IPS-11a (cell line): ENCODE measurements at regions not wholly inside any gene's neighbourhood (a gene's known extent, or its start where the extent isn't known, plus 50 kb on each side); places are given as distances from the start of the nearest gene placed in this dataset.
"Not testable (repeated sequence)": the region's sequence is repeated elsewhere in the genome, so short reads cannot be mapped to it uniquely, and the experiment has no call there.

ENCODE experiments used
- H3K4me3 ChIP-seq: one replicate; pipeline ENCODE4 v1.5.1; 2013; ENCODE audit warnings: low read depth, low read length, control low read depth

DNA sequence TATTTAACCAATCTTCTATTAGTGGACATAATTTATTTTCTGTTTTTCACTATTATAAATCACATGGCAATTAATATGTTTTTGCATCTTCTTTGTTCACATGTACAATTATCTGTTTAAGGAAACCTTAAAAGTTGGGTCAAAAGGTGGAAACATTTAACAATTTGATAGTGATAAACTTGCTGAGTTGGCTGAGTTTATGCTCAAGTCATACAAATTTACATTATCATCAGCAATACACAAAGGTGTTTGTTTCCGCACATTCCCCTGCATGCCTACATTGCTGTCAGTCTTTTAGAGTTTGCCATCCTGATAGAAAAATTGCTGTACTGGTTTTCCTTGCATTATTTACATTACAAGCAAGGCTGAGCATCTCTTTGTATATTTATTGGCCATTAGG is 139.5 kb downstream of the KCNRG start:
- H3K4me3 ChIP-seq = no peak overlapping the region

DNA sequence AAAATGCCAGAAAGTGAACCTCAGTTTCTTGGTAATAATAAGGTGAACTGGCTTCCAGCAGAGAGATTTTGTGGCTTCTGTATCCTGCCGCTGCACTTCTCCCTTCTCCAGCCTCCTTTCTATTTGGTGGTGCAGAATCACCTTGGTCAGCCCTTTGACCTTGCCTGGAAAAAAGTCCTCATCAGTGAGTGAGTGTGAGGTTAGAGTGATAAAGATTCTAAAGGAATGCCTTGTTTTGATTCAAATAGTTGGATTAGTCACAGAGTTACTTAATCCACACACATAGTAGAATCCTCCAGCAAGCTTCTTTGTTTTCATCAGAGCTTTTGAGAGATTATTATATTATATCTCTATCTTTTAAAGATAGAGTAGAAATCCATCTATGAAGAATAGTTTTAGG is 140.9 kb downstream of the KCNRG start:
- H3K4me3 ChIP-seq = no peak overlapping the region

DNA sequence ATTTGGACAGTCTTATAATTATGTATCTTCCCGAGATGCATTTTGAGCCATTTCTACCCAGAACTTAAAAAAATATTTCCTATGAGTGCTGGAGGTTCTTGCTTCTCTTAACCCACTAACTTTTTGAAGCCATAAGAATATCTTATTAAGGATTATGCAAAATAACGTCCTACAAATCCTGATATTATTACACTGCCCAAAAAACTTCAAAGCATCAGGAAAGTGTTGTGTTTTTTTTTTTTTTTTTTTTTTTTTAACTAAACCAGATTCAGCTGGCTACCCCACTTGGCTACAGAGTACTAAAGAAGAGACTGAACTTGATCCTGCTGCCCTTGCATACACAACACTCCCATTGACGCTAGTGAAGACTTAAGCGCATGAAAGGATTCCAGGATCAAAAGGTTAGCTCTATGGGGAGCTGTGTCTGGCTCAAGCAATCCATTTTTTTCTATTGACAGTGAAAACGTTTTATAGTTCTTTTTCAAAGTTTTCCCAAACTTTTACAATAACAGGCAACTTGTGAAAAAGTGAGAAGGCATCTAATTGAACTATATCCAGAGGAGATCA is 141.4 kb downstream of the KCNRG start:
- no peak overlapping the region for H3K4me3 ChIP-seq

DNA sequence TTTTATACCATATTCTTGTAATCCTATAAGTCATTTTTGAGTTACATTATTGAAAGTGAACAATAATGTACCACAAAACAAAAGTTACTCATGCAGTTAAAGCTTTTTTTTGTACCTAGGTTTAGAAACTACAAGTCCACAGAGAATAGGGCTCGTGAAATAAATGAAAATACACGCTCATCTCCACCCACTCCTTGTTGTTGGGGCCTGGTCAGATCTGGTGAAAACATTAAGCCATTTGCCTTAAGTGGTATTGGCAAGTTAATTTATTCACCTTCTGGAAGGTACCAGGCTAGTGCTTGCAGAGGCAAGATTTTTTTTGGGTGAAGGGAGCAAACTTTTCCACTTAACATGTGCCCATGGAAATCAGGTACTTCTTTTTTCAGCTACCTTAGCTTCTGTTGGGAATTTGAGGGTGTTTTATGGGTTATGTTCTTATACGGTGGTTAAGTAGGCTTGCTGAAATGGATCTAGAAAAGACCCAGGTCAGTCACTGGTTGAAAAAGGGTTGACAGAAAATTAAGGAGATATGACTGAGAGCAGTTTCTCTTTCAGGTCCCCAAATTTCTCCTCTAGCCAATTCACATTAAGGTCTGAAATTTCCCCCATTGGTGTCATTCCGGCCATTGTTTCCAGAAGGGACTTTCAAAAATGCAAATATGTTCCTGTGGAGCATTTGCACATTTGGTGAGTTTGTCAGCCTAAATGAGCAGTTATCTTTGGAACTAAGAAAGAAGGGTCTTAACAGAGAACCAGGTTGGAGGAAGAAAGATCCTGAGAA is 143.3 kb downstream of the KCNRG start:
- no peak overlapping the region for H3K4me3 ChIP-seq

DNA sequence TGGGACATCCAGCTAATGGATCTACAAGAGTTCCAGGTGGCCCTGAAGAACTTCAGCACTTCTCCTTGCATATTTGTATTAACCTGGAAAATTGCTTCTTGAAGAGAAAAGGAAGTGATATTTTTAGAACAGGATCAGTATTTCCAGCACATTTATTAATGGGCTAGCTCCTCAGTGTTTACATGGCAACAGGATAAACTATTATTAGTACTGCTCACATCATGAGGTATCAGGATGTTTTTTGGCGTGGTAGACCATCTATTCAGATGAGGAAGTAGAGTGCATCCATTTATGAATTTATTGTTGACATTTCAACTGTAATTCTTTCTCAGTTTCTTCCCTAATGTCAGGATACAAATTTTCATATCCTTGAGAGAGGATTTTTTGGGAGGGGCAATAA is 144.4 kb downstream of the KCNRG start:
- H3K4me3 ChIP-seq = no peak overlapping the region

DNA sequence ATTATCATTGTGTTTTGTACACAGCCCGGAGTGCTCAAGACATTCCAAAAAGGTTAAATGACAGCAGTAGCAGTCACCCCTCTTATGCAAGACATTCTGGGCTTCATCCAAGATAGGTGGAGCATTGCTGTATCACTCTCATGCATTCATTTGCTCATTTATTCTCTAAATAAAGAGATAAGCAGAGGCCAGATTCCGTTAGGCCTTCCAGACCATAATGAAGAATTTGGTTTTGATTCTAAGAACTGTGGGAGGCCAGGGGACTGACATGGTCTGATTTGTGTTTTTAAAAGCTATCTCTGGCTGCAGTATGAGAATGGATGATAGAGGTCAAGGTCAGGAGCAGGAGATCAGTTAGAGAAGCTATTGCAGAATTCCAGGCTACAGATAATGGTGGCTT is 145.8 kb downstream of the KCNRG start:
- no peak overlapping the region for H3K4me3 ChIP-seq

DNA sequence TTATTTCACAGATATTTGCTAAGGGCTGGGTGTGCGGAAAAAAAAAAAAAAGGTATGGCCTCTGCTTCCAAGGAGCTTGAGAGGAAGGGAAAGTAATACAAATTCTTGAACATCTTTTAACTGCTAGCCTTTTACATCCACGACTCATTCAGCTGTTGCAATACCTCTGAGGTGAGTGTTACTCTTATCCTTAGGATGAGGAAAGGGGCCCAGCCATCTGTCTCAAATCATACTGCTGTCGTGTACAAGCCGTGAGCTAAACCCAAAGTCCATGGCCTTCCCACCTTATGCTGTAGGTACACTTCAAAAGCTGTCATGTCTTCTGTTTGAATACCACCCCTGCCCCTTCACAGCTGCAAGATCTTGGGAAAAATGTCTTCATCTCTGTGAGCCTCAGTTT is 146.8 kb downstream of the KCNRG start:
- no peak overlapping the region for H3K4me3 ChIP-seq

DNA sequence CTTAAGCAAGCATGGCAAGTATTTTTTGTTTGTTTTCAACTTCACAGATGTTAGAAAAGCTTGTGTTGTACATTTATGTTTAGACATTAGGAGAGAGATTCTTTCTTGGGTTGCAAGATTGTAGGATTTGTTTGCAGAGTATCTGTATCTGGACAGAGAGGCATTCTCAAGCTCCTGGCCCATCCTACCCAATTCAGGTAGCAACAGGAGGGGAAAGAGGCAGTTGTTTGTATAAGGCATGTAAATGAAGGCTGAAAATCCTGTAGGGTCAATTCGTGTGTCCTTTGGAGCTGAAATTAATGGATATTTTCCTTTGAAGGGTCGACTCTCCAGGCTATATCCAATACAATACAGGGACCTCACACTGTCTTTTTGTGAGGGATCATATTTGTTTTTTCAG is 147.3 kb downstream of the KCNRG start:
- H3K4me3 ChIP-seq = no peak overlapping the region

DNA sequence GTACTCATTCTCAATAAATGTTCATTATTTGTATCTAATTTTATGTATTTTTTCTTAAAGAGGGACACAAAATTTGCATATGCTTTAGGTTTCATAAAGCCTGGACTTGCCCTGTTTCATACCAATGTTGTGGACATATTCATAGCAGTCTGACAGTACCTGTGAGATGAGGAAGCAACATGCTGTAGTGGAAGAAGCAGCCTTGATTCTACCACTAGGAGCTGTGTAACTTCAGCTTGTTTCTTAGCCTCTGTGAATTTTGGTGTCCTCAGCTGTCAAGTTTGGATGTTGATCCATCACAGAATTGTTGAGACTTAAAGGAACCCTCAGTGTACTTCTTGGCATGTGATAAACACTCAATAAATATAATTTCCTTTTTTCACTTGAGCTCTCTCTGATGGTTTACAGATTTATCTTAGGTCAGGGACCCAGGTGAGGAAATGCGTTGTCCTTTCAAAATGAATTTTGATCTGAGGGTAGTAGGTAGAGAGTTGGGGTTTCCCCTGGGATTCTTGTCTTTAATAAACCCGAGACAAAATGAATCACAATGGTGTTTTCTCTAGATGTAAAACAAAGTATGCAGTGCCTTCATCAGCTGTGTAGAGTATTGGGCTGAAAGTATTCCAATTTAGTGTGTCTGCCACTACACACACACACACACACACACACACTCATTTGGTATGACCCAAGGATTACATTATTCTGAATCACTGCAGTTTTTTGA is 152.1 kb downstream of the KCNRG start:
- no peak overlapping the region for H3K4me3 ChIP-seq

DNA sequence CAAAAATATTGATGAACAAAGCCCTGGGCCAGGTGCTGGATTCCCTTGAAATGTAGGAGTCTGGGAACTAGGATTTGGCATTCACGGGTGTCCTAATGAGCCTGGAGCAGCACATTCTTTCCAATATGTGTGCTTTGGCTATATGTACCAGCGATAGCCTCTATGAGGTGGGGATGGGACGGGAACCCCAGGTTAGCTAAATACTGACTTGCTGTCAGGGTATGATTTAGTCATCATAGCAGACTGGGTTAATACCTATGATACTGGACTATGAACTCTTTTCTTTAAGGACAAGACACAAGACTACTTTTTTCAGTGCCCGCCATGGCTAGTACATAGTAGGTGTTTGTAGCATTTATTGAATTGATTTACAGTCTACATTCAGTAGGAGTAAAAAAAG is 152.7 kb downstream of the KCNRG start:
- H3K4me3 ChIP-seq = no peak overlapping the region

DNA sequence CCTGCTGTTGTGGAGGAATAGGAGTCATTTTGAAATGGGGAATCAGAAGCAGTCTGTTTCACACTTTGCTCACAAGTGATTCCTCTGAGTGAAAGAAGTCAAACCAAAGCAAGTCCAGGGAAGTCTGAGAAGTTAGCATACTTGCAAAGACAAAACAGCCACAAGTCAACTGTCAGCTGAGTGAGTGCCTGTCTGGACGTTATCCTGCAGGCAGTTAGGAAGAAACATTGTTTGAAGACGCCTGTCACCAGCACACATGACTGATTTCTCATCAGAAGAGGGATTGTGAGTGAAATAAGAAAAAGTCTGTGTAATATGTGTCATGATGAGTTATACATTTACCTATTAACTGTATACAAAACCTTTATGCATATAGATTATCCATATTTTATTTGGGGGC is 153.5 kb downstream of the KCNRG start:
- no peak overlapping the region for H3K4me3 ChIP-seq

DNA sequence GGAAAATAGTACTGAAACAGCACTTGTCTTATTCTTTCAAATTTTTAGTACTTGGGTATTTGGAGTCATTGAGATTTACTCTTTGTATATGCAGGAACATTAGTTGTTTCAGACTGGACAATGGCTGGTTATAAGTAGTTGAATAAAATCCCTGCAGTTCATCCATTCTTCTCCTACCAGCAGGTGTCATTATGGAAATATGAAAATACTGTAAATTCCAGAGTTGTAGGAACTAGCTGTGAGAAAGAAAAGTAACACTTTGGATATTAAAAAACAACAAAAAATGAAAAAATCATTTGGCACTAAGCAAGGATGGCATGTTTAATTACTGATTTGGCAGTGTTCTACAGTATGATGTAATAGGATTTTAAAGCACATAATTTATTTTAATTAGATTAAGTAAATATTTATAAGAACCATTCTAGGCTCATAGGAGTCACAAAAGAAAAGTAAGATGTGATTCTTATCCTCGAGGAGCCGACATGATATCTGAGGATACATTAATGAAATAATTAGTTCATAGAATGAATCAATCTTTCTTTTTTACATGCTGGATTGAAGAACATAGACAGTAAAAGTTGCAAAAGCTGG is 155.3 kb downstream of the KCNRG start:
- no peak overlapping the region for H3K4me3 ChIP-seq

DNA sequence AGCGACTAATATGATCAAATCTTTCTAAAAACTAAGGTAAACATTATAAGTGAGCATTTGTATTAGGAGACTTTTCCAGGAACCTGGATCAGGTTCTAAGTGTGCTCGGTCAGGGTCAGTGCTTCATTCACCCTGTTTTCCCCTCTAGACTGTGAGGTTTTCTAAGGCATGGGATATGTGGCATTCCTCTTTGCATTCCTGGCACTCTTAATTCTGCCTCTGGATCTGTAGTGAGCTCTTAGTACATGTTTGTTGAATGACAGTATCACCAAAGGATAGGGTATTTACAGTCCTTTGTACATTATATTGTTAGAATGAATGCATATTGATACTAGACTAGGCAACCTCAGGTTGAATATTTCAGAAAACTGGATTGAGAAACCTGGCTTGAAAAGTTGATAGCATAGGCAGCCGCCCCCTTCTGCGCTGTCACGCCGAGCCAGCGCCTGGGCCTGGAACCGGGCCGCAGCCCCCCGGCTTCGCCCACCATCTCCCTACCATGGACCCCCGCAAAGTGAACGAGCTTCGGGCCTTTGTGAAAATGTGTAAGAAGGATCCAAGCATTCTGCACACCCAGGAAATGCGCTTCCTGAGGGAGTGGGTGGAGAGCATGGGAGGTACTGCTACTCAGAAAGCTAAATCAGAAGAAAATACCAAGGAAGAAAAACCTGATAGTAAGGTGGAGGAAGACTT is 156.5 kb downstream of the KCNRG start:
- H3K4me3 ChIP-seq = no peak overlapping the region

DNA sequence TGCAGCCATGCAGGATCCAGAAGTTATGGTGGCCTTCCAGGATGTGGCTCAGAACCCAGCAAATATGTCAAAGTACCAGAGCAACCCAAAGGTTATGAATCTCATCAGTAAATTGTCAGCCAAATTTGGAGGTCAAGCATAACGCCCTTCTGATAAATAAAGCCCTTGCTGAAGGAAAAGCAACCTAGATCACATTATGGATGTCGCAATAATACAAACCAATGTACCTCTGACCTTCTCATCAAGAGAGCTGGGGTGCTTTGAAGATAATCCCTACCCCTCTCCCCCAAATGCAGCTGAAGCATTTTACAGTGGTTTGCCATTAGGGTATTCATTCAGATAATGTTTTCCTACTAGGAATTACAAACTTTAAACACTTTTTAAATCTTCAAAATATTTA is 157.8 kb downstream of the KCNRG start:
- H3K4me3 ChIP-seq = not testable (repeated sequence)

DNA sequence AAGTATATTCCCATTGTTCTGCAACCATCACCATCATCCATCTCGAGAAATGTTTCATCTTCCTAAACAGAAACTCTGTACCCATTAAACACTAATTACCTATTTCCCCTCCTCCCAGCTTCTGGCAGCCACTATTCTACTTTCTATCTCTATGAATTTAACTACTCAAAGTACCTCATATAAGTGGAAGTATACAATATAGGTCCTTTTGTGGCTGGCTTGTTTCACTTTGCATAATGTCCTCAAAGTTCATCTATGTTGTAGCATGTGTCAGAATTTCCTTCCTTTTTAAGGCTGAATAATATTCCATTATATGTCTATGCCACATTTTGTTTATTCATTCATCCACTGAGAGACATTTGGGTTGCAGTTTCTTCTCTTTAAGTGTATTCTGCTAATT is 159.4 kb downstream of the KCNRG start:
- H3K4me3 ChIP-seq = no peak overlapping the region

DNA sequence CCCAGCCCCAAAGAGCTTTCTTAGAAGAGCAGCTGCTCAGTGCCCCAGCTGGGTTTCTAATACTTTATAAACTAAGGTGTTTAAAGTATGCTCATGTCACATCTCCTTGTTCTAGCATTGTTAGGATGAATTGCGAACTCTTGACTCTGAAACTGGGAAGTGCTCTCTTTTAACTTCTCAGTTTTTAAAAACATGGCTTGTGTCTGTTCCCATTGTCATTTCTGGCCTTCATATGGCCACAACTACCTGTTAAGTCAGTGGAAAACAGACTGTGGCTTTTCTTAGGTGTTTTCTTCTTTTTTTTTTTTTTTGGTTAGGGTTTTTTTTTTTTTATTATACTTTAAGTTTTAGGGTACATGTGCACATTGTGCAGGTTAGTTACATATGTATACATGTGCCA is 164.7 kb downstream of the KCNRG start:
- H3K4me3 ChIP-seq = no peak overlapping the region

DNA sequence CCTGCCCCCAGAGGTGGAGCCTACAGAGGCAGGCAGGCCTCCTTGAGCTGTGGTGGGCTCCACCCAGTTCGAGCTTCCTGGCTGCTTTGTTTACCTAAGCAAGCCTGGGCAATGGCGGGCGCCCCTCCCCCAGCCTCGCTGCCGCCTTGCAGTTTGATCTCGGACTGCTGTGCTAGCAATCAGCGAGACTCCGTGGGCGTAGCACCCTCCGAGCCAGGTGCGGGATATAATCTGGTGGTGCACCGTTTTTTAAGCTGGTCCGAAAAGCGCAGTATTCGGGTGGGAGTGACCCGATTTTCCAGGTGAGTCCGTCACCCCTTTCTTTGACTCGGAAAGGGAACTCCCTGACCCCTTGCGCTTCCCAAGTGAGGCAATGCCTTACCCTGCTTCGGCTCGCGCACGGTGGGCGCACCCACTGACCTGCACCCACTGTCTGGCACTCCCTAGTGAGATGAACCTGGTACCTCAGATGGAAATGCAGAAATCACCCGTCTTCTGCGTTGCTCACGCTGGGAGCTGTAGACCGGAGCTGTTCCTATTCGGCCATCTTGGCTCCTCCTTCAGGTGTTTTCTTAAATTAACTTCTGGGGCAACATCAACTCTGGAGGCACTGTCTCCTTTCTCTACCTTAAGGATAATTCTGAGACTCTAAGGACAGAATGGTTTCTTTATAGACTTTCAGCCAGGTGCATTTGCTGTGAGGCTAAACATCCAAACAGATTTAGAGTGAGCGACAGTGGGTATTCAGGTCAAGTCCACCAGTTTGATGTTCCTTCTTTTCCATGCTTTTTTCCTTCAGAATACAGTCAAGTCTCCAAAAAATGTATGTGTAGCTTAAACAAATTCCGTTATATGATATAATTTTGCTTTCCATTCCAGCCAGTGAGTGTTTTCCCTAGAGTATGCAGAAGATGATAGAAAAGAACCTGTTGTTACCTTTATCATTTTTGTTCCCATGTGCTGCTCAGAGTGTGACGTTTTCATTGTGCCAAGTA is 170.8 kb downstream of the KCNRG start:
- H3K4me3 ChIP-seq = peak overlapping the region; percentile 8

DNA sequence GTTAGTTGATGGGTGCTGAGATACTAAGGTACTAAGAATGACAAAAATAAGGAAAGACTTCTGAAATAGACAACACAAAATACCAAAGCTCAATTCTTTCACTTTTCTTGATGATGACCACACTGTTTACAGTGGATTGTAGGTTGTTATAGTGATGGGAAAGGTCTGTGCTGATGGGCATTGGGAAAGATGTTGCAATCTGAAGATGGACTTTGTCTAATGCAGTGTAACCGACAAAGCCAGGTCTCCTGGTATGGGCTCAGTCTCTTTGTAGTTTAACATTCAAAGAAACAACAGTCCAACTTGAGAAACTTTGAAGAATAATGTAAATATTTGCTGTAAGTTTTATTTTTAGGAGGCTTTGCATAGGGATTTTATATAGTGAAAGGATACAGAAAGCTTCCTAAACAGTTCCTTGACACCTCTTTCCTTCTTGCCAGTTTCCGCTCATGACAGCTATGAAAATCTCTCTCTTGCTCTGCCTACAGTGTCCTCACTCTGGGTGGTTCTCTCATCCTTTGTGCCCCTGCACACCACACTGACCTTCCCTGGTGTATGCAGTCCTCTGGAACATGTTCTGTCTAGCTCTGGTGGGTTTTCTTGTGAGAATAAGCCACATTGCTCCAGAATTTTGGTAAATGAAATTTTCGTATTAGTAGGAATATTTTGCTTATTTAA is 172.2 kb downstream of the KCNRG start:
- no peak overlapping the region for H3K4me3 ChIP-seq

DNA sequence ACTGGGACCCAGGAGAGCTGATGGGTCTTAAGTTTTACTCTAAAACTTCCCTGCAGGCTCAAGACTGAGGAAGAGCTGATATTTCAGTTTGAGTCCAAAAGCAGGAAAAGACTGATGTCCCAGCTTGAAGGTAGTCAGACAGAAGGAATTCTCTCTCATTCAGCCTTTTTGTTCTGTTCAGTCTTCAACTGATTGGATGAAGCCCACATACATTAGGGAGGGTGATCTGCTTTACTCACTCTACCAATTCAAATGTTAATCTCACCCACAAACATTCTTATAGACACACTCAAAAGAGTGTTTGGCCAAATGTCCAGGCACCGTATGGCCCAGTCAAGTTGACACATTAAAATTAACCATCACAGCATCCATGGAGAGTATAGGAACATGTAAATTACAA is 173.5 kb downstream of the KCNRG start:
- no peak overlapping the region for H3K4me3 ChIP-seq

DNA sequence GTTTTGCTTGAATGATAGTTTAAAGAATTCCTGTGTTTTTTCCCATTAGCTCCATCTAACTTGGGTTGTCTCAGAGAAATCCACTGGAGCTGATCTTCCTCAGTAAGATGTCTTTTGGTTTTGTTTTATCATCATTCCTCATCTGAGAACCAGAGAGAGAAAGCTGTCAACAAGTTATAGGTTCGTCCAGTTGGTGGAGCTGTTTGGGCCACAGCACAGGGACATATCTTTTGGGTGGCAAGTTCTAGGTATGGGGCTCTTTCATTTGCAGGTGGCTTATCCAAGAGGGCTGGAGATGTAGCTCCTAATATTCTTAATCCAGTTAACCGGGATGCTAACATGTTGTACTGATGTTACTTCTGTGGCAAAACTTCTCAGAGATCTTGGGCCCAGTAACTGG is 174.2 kb downstream of the KCNRG start:
- H3K4me3 ChIP-seq = no peak overlapping the region
